ENCODE measurements at regions not wholly inside any gene's neighbourhood (a gene's known extent, or its start where the extent isn't known, plus 50 kb on each side); places are given as distances from the start of the nearest gene placed in this dataset.

- no peaks in the 10 kb centered on the region for H3K4me1 Mint-ChIP-seq (ENCODE audit: low read depth)
- no peak overlapping the region for H3K27ac Mint-ChIP-seq
- H3K9me3 Mint-ChIP-seq: peaks cover 11 to 12% of the 10 kb centered on the region in 2 donors
- H3K36me3 Mint-ChIP-seq (ENCODE audit: insufficient read depth in 2 of 2): peaks cover 3 to 13% of the 10 kb centered on the region in 2 donors
- ATAC-seq (replicated peaks in 1 of 2): no peak
- DNase-seq: no peak
- H3K4me3 Mint-ChIP-seq: no peak overlapping the region
- H3K27me3 Mint-ChIP-seq (ENCODE audit: low read depth): peaks cover 14% of the 10 kb centered on the region
Measured at GRCh38 chr6:169386411-169387057, 132.9 kb upstream of the THBS2 start.

GRCh38 chr6:169385237-169385880, 131.7 kb upstream of the THBS2 start:
- peaks cover 14% of the 10 kb centered on the region for H3K27me3 Mint-ChIP-seq (ENCODE audit: low read depth)
- H3K36me3 Mint-ChIP-seq (ENCODE audit: insufficient read depth in 2 of 2): peaks cover 3 to 13% of the 10 kb centered on the region in 2 donors
- no peaks in the 10 kb centered on the region for H3K4me1 Mint-ChIP-seq (ENCODE audit: low read depth)
- no peak overlapping the region for H3K27ac Mint-ChIP-seq
- H3K9me3 Mint-ChIP-seq: peaks cover 11 to 12% of the 10 kb centered on the region in 2 donors
- no peak for ATAC-seq (replicated peaks in 1 of 2)
- no peak for DNase-seq
- H3K4me3 Mint-ChIP-seq: no peak overlapping the region

- Mint-ChIP-seq H3K36me3 (ENCODE audit: insufficient read depth in 2 of 2) (peaks cover 2 to 8% of the 10 kb centered on the region in 2 donors), H3K27me3 (ENCODE audit: low read depth) (peaks cover 14% of the 10 kb centered on the region), H3K27ac (no peak overlapping the region), H3K4me1 (ENCODE audit: low read depth) (no peaks in the 10 kb centered on the region), H3K9me3 (peaks cover 7 to 9% of the 10 kb centered on the region in 2 donors), H3K4me3 (no peak overlapping the region)
- ATAC-seq (replicated peaks in 1 of 2) (no peak), DNase-seq (no peak)
Measured at GRCh38 chr6:169384291-169384690, 130.6 kb upstream of the THBS2 start.

- Mint-ChIP-seq H3K4me3 (no peak overlapping the region), H3K27me3 (ENCODE audit: low read depth) (peaks cover 14% of the 10 kb centered on the region), H3K36me3 (ENCODE audit: insufficient read depth in 2 of 2) (peaks cover 4 to 8% of the 10 kb centered on the region in 2 donors), H3K27ac (no peak overlapping the region), H3K4me1 (ENCODE audit: low read depth) (no peaks in the 10 kb centered on the region), H3K9me3 (peaks cover 7 to 11% of the 10 kb centered on the region in 2 donors)
- ATAC-seq (replicated peaks in 1 of 2) (no peak), DNase-seq (no peak)
Measured at GRCh38 chr6:169383265-169383664, 129.6 kb upstream of the THBS2 start.

GRCh38 chr6:169382735-169383134, 129.1 kb upstream of the THBS2 start:
- DNase-seq (no peak), ATAC-seq (replicated peaks in 1 of 2) (no peak)
- Mint-ChIP-seq H3K27ac (no peak overlapping the region), H3K4me3 (no peak overlapping the region), H3K4me1 (ENCODE audit: low read depth) (no peaks in the 10 kb centered on the region), H3K36me3 (ENCODE audit: insufficient read depth in 2 of 2) (peaks cover 4 to 8% of the 10 kb centered on the region in 2 donors), H3K9me3 (peaks cover 7 to 12% of the 10 kb centered on the region in 2 donors), H3K27me3 (ENCODE audit: low read depth) (peaks cover 9% of the 10 kb centered on the region)

GRCh38 chr6:169381988-169382387, 128.3 kb upstream of the THBS2 start:
- Mint-ChIP-seq H3K36me3 (ENCODE audit: insufficient read depth in 2 of 2) (peaks cover 4 to 8% of the 10 kb centered on the region in 2 donors), H3K4me3 (no peak overlapping the region), H3K9me3 (peaks cover 8 to 13% of the 10 kb centered on the region in 2 donors), H3K4me1 (ENCODE audit: low read depth) (no peaks in the 10 kb centered on the region), H3K27ac (no peak overlapping the region), H3K27me3 (ENCODE audit: low read depth) (peaks cover 5% of the 10 kb centered on the region)
- DNase-seq (no peak), ATAC-seq (replicated peaks in 1 of 2) (no peak)

GRCh38 chr6:169380493-169380892, 126.8 kb upstream of the THBS2 start:
- H3K27me3 Mint-ChIP-seq (ENCODE audit: low read depth): peaks cover 5% of the 10 kb centered on the region
- H3K4me3 Mint-ChIP-seq: no peak overlapping the region
- no peak overlapping the region for H3K27ac Mint-ChIP-seq
- peaks cover 9 to 11% of the 10 kb centered on the region in 2 donors for H3K36me3 Mint-ChIP-seq (ENCODE audit: insufficient read depth in 2 of 2)
- H3K4me1 Mint-ChIP-seq (ENCODE audit: low read depth): no peaks in the 10 kb centered on the region
- DNase-seq (no peak), ATAC-seq (replicated peaks in 1 of 2) (no peak)
- peaks cover 13 to 16% of the 10 kb centered on the region in 2 donors for H3K9me3 Mint-ChIP-seq

GRCh38 chr6:169379495-169380070, 125.9 kb upstream of the THBS2 start:
- Mint-ChIP-seq H3K36me3 (ENCODE audit: insufficient read depth in 2 of 2) (peaks cover 9 to 11% of the 10 kb centered on the region in 2 donors), H3K4me3 (no peak overlapping the region), H3K9me3 (peaks cover 13 to 16% of the 10 kb centered on the region in 2 donors), H3K27me3 (ENCODE audit: low read depth) (peaks cover 5% of the 10 kb centered on the region), H3K4me1 (ENCODE audit: low read depth) (no peaks in the 10 kb centered on the region), H3K27ac (no peak overlapping the region)
- ATAC-seq (replicated peaks in 1 of 2) (no peak), DNase-seq (no peak)

GRCh38 chr6:169378620-169379381, 125.2 kb upstream of the THBS2 start:
- H3K27ac Mint-ChIP-seq: no peak overlapping the region
- no peak for DNase-seq
- peaks cover 5 to 9% of the 10 kb centered on the region in 2 donors for H3K36me3 Mint-ChIP-seq (ENCODE audit: insufficient read depth in 2 of 2)
- H3K4me3 Mint-ChIP-seq: no peak overlapping the region
- H3K9me3 Mint-ChIP-seq: peaks cover 11 to 12% of the 10 kb centered on the region in 2 donors
- ATAC-seq (replicated peaks in 1 of 2): no peak
- H3K4me1 Mint-ChIP-seq (ENCODE audit: low read depth): no peaks in the 10 kb centered on the region
- no peaks in the 10 kb centered on the region for H3K27me3 Mint-ChIP-seq (ENCODE audit: low read depth)

GRCh38 chr6:169376458-169376857, 122.8 kb upstream of the THBS2 start:
- Mint-ChIP-seq H3K27ac (no peak overlapping the region), H3K4me1 (ENCODE audit: low read depth) (no peaks in the 10 kb centered on the region), H3K36me3 (ENCODE audit: insufficient read depth in 2 of 2) (peaks cover 1 to 9% of the 10 kb centered on the region in 2 donors), H3K9me3 (peaks cover 6 to 7% of the 10 kb centered on the region in 2 donors), H3K4me3 (no peak overlapping the region), H3K27me3 (ENCODE audit: low read depth) (no peaks in the 10 kb centered on the region)
- DNase-seq (no peak), ATAC-seq (replicated peaks in 1 of 2) (no peak)

- ATAC-seq (replicated peaks in 1 of 2) (no peak), DNase-seq (no peak)
- H3K27me3 Mint-ChIP-seq (ENCODE audit: low read depth): no peaks in the 10 kb centered on the region
Measured at GRCh38 chr6:169372589-169372988, 118.9 kb upstream of the THBS2 start.

GRCh38 chr6:169371344-169372127, 117.9 kb upstream of the THBS2 start:
- Mint-ChIP-seq H3K27me3 (ENCODE audit: low read depth) (no peaks in the 10 kb centered on the region), H3K36me3 (ENCODE audit: insufficient read depth in 2 of 2) (peaks cover 3 to 5% of the 10 kb centered on the region in 2 donors), H3K4me1 (ENCODE audit: low read depth) (no peaks in the 10 kb centered on the region), H3K4me3 (no peak overlapping the region), H3K9me3 (peaks cover 3% of the 10 kb centered on the region in 2 donors), H3K27ac (peak overlapping the region; percentile 48)
- no peak for DNase-seq
- ATAC-seq (replicated peaks in 1 of 2): no peak

More at GRCh38 chr6:169372589-169372988, 118.9 kb upstream of the THBS2 start:
- Mint-ChIP-seq H3K36me3 (ENCODE audit: insufficient read depth in 2 of 2) (peaks cover 3 to 7% of the 10 kb centered on the region in 2 donors), H3K9me3 (peaks cover 3 to 6% of the 10 kb centered on the region in 2 donors), H3K4me1 (ENCODE audit: low read depth) (no peaks in the 10 kb centered on the region), H3K4me3 (no peak overlapping the region), H3K27ac (no peak overlapping the region)

All from activated T-cell treated with anti-CD3 and anti-CD28 coated beads, Interleukin-2, amount 50 U/mL, for 72 hours (primary cell).